HCT116 (cell line): ENCODE measurements at regions not wholly inside any gene's neighbourhood (a gene's known extent, or its start where the extent isn't known, plus 50 kb on each side); places are given as distances from the start of the nearest gene placed in this dataset.

Experiments used
- CEBPB ChIP-seq: IDR thresholded peaks from 2 replicates; pipeline ENCODE4 v1.6.1; 2012; ENCODE audit warnings: low read depth
- CTCF ChIP-seq, 3 experiments: fragments of 200-600 bp in 1 of 3; sonication (generic) in 1 of 3; IDR thresholded peaks in 2 of 3; conservative IDR thresholded peaks in 1 of 3; 2 replicates each; pipeline ENCODE4 v1.5.1; 2012 to 2017; ENCODE audit warnings: low read depth in 2 of 3, low read length in 2 of 3, antibody characterized with exemption in 1 of 3, borderline replicate concordance in 1 of 3, control low read depth in 1 of 3, mild to moderate bottlenecking in 1 of 3, mixed read lengths in 1 of 3, mixed run types in 1 of 3, moderate library complexity in 1 of 3; ENCODE audit not compliant: insufficient read depth in 1 of 3
- EZH2 ChIP-seq: fragments of 200-600 bp; sonication (generic); IDR thresholded peaks from 2 replicates; pipeline ENCODE4 v1.6.1; 2017; ENCODE audit warnings: antibody characterized with exemption, mixed run types
- YY1 ChIP-seq: IDR thresholded peaks from 2 replicates; pipeline ENCODE4 v1.6.1; 2011; ENCODE audit warnings: low read length, low read depth, moderate library complexity, mild to moderate bottlenecking; ENCODE audit not compliant: insufficient replicate concordance; ENCODE audit errors: extremely low read depth
- ZBTB33 ChIP-seq: IDR thresholded peaks from 2 replicates; pipeline ENCODE4 v1.6.1; 2011; ENCODE audit warnings: mild to moderate bottlenecking, low read length, moderate library complexity; ENCODE audit not compliant: insufficient replicate concordance; ENCODE audit errors: extremely low read depth

- TF ChIP-seq CEBPB (no peak), CTCF (IDR thresholded peaks at IDR 0.05 in 2 of 3, conservative IDR thresholded peaks at IDR 0.05 in 1 of 3; ENCODE audit: borderline replicate concordance in 1 of 3, insufficient read depth in 1 of 3, low read depth in 2 of 3, low read length in 2 of 3) (no peak), EZH2 (no peak), ZBTB33 (no peak), YY1 (no peak)
These were observed 585.5 kb downstream of the ISL1 start for GRCh38 chr5:51968756-51969155.
